GM18520 (cell line): ENCODE measurements at regions not wholly inside any gene's neighbourhood (a gene's known extent, or its start where the extent isn't known, plus 50 kb on each side); places are given as distances from the start of the nearest gene placed in this dataset.

Source experiments
- ATAC-seq: cut with Tn5 transposase; IDR thresholded peaks from one replicate; pipeline ENCODE4 v1.9.1; 2021; ENCODE audit not compliant: unreplicated experiment

DNA sequence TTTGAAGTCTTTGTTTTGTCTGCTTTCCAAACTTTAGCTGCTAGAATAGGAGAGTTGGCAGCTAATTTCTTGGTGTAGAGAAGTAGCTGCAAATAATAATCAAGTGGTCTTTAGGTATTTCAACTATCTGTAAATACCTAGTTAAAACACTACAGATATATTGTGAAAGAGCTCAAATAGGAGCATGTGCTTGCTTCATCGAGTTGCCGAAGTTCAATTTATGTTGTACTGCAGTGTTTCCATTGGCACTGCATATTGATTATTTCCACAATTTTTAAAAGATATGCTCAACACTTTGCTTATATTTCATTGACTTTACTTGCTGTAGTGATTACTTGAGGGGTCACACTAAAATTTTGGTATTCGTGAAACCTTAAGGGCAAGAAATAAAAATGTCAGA is 131.6 kb upstream of the BMP4 start:
- ATAC-seq: no peak

GRCh38 chr14:54090274-54090673 is 133.6 kb upstream of the BMP4 start:
- ATAC-seq: no peak

DNA sequence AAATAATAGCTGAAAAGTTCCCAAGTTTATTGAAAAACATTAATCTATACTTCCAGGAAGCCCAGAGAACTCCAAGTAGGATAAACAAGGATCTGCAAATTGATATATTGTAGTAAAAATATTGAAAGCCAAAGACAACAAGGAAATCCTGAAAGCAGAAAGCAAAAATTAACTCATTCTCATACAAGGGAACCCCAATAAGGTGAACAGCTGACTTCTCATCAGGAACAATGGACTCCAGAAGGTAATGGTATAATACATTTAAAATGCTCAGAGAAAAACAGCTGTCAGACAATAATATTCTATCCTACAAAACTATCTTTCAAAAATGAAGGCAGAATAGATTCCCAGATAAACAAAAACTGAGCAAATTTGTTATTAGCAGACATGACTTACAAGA is 138.1 kb upstream of the BMP4 start:
- no peak for ATAC-seq

DNA sequence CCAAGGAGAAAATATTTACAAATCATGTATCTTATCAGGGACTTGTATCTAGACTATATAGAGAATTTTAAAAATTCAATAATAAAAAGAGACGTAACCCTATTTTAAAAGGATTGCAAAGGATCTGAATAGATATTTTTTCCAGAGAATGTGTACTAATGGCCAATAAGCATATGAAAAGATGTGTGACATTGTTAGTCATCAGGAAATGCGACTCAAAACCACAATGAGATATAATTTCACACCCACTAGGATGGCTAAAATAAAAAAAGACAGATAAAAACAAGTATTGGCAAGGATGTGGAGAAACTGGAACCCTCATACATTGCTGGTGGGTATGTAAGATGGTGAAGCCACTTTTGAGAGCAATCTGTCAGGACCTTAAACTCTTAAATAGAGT is 141.9 kb upstream of the BMP4 start:
- no peak for ATAC-seq

GRCh38 chr14:54102051-54102456 is 145.4 kb upstream of the BMP4 start:
- no peak for ATAC-seq

DNA sequence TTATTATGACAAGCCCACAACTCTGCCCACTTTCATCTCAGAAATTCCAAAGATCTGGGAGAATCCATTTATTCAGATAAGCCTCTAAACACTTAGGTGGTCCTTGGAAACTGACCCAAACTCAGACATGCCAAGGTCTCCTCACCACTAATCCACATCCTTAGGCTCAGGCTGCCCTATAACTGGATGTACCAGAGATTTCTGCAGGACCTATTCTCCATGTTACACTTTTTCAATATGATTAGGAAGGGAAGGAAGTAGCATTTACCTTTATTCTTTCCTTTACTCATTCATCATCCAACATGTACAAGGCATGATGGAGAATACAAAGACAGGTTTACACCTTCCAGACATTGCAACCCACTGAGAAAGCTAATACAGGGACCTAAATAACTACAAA is 145.9 kb upstream of the BMP4 start:
- ATAC-seq: no peak

GRCh38 chr14:54104601-54105145 is 148.0 kb upstream of the BMP4 start:
- no peak for ATAC-seq

DNA sequence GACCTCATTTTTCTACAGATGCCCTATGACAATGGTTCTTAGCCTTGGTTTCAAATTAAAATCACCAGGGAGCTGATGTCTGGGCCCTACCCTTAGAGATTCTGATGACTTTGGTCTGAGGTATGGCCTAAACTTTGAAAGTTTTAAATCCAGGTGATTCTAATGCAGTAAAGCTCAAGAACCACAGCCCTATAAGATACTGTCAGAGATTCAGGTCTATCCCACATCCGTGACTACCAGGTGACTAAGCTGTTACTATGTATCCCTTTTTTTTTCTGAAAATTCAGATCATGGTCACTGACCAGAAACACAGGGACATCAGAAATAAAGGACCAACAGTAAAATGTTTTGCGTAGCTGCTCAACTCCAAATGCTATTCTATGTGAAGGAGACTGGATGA is 148.8 kb upstream of the BMP4 start:
- no peak for ATAC-seq

DNA sequence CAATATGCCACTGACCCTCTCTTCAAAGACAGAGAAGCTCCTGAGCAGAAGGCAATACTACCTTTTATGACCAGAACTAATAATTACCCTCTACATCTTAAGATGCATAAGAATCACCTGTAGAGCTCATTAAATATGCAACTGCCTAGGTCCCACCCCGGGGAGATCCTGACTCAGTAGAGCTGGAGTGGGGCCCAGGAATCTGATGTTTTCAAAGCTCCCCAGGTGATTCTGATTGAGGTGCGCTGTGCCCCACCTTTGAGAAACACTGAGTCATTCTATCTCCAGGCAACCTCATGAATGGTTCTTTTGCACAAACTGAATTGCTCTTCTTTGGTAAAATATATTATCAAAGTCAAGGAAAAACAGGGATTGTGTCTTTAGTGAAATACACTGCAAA is 149.3 kb upstream of the BMP4 start:
- ATAC-seq: no peak

DNA sequence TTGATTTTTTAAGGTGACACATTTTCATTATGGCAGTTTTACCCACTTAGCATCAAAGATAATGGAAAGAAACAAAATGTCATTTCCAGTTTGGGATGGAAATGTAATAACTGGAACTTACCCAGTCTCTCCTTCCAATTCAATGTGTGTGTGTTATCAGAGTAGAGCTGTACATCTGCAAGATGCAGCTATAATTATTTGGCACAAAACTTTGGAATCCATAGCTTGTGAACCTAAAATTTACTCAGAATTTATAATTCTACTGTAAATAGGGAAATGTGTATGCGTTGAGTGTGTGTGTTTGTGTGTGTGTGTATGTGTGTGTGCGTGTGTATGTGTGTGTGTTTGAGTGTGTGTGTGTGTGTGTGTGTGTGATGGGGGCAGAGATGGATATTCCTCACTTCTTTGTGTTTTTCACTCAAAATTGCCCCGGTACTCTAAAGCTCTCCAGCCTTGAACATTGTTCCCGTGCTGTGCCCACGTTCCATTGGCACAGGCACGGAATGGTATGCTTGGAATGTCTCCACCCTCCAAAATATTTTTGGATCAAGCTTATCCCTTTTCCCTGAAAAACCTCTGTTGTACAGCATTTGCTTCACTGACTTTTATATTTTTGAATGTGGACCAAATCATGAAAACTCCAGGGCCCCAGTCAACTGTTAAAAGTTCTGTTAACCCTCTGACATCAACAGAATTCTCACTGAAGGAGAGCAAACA is 150.2 kb upstream of the BMP4 start:
- no peak for ATAC-seq

- ATAC-seq: no peak
These were observed 152.2 kb upstream of the BMP4 start for GRCh38 chr14:54108481-54109471.

DNA sequence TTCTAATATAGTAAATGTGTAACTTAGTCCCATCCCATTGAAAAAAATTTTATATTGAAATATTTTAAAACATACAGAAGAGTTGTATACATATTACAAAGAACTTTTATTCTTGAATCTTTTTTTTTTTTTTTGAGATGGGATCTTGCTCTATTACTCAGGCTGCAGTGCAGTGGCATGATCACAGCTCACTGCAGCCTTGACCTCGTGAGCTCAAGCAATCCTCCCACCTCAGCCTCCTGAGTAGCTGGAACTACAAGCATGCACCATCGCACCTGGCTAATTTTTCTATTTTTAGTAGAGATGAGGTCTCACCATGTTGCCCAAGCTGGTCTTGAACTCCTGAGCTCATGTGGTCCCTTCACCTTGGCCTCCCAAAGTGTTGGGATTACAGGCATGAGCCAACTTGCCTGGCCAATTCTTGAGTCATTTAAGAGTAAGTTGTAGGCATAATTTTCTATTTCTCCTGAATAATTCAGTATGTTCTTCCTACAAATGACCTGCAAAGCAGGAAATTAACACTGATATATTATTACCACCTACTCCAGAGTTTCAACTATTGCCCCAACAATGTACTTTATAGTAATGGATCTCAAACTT is 153.0 kb upstream of the BMP4 start:
- no peak for ATAC-seq

GRCh38 chr14:54114941-54115340 is 158.3 kb upstream of the BMP4 start:
- ATAC-seq: no peak

DNA sequence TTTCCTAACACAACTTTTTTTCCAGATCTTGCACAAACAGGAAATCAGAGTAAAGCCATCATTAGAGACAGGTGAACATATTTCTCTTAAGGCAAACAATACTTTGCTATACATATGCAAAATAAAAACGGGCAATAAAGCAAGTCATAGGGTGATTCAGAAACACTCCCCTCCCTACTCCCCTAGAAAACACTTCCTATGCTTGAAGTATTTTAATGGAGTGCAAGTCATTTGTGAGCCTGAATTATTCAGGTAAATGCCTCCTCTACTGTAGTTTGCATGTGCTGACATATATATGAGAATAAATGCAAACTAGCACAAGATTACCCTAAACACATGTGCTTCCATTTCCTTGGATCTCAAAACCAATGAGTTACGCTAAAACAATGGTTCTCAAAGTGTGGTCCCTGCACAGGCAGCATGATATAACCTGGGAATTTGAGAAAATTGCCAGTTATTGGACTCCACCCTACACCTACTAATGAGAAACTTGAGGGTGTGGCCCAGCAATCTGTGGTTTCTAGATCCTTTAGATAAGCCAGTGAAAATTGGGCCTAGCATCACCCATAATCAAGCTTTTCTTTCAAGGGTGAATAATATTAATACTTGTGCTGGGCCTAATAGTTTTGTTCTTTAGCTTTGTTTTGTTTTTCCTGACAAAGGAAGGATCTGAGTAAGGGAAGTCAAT is 159.7 kb upstream of the BMP4 start:
- no peak for ATAC-seq

DNA sequence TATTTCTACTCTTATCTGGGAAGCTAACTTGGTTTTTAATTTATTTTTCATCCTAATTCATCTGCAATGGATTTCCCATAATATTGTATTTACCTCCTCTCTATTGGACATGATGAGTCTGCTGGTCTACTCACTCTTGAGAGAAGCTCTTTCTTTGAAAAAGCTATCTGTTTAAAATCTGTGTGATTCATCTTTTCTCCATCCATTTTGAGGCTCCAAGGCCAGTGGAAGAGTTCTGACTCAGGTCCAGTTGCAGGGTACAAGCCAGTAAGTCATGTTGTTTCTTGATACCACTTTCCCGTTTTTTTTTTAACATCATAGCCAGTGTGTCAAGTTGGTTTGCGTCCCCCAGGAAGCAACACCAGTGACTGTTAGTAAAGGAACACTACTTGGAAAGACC is 160.3 kb upstream of the BMP4 start:
- no peak for ATAC-seq

DNA sequence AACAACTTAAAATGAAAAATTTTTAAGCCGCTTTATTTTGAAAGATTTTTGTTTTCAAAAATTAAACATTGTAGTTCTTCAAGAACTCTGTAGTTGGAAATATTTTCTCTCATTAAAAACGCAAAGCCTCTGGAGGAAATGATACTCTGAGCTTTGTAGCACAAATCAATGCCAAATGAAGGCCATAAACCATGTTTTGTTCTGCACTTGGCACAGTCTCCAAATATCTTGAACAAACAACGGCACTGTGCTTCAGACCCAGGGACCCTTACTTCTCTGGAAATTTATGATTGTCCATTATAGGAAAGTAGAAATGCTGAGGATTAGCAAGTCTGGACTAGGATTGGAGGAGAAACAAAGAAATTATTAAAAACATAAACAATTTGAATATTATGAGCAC is 160.8 kb upstream of the BMP4 start:
- no peak for ATAC-seq

DNA sequence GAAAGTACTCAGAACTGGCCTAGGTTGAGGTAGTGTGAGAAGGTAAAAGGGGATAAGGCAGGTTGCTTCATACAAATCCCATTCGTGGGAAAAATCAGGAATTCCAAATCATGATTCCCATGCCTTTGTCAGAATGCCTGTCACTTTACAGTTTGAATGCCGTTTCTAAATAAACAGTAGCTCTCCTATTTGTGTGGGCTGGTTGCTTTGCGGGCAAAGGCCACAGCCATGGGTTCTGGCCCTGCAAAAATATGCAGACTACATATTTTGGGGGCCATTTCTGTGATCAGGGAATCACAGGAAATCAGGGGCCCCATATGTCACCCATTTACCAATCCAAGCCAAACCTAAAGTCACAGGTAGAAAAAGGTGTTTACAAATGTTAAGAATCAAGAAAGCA is 161.3 kb upstream of the BMP4 start:
- ATAC-seq: no peak

DNA sequence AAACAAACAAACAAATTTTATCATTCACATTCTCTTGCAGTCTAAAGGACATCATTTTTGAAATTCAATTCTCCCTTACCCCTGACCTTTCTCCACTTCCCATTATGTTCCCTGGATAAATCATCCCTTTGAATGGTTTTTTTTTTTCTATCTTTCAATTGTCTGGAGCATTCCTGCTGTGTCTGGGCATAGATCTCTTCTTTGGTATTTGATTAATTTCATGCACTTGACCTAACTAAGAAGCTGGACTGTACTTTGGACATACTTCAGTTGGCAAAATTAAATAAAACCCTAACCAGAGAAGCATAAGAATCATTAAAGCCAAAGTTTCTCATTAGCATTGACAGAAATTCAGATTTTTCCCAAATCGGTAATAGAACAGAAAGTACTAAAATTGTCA is 163.6 kb upstream of the BMP4 start:
- no peak for ATAC-seq

GRCh38 chr14:54121466-54122027 is 164.9 kb upstream of the BMP4 start:
- no peak for ATAC-seq

GRCh38 chr14:54123841-54124240 is 167.2 kb upstream of the BMP4 start:
- ATAC-seq: no peak

GRCh38 chr14:54125109-54125508 is 168.5 kb upstream of the BMP4 start:
- ATAC-seq: no peak
